Gastrocnemius medialis (tissue), 4 donors: ENCODE measurements at regions not wholly inside any gene's neighbourhood (a gene's known extent, or its start where the extent isn't known, plus 50 kb on each side); places are given as distances from the start of the nearest gene placed in this dataset.

Experiments
- ATAC-seq, 2 donors: fragments of 150-250 bp; one replicate each; pipeline ENCODE4 v1.9.1; 2016
- DNase-seq, 2 donors: peaks; one replicate each; pipeline ENCODE4 v3.0.0-alpha.2; 2019
- H3K27ac ChIP-seq, 4 donors: fragments of 200-600 bp; sonication (generic); 1 replicate in 1 of 4; 2 replicates in 3 of 4; pipeline ENCODE4 v1.5.1; 2016 to 2018; ENCODE audit warnings: mild to moderate bottlenecking in 2 of 4, moderate library complexity in 1 of 4
- H3K27me3 ChIP-seq, 3 donors: fragments of 200-600 bp; sonication (generic) in 2 of 3; 1 replicate in 1 of 3; 2 replicates in 2 of 3; pipeline versions ENCODE4 v1.5.1 to v1.6.0; 2016 to 2019; ENCODE audit warnings: mild to moderate bottlenecking in 1 of 3, moderate library complexity in 1 of 3
- H3K36me3 ChIP-seq, 2 donors: fragments of 200-600 bp; sonication (generic) in 1 of 2; one replicate each; pipeline ENCODE4 v1.5.1; 2017 to 2018
- H3K4me1 ChIP-seq, 2 donors: fragments of 200-600 bp; sonication (generic) in 1 of 2; one replicate each; pipeline ENCODE4 v1.5.1; 2016 to 2017; ENCODE audit warnings: mild to moderate bottlenecking in 2 of 2
- H3K4me3 ChIP-seq, 4 donors: fragments of 200-600 bp; sonication (generic) in 3 of 4; 1 replicate in 1 of 4; 2 replicates in 3 of 4; pipeline ENCODE4 v1.5.1; 2016 to 2019; ENCODE audit warnings: mild to moderate bottlenecking in 2 of 4
- H3K9me3 ChIP-seq, 3 donors: fragments of 200-600 bp; sonication (generic) in 2 of 3; 1 replicate in 1 of 3; 2 replicates in 2 of 3; pipeline ENCODE4 v1.5.1; 2016 to 2019
- CTCF ChIP-seq, 5 experiments: fragments of 450-650 bp in 3 of 5; fragments of 200-600 bp in 2 of 5; sonication (generic) in 2 of 5; IDR thresholded peaks in 4 of 5; conservative IDR thresholded peaks in 1 of 5; 1 replicate in 4 of 5; 2 replicates in 1 of 5; pipeline ENCODE4 v1.5.1; 2016 to 2019; ENCODE audit warnings: antibody characterized with exemption in 5 of 5, mild to moderate bottlenecking in 3 of 5, moderate library complexity in 3 of 5
- POLR2A ChIP-seq, 2 donors: fragments of 450-650 bp; IDR thresholded peaks; one replicate each; pipeline ENCODE4 v1.6.1; 2017; ENCODE audit warnings: antibody characterized with exemption in 2 of 2, mild to moderate bottlenecking in 2 of 2, moderate library complexity in 2 of 2
- in situ Hi-C, 4 donors: fragments of 200-750 bp; cut with MboI; loops; one replicate each; pipeline versions ENCODE4 v1.15.0 to v1.8.0; 2017; ENCODE audit warnings: low sequenced_read_pairs in 4 of 4
- intact Hi-C: fragments of 100-400 bp; cut with DNase I; formaldehyde crosslinking; loops from one replicate; pipeline ENCODE4 v1.15.1; 2023; ENCODE audit warnings: low total_unique reads

GRCh38 chr9:28960602-28961001 lies 1387.3 kb upstream of the C9orf72 start:
- in situ Hi-C loops: no loop called here
- TF ChIP-seq CTCF (IDR thresholded peaks at IDR 0.05 in 4 of 5, conservative IDR thresholded peaks at IDR 0.05 in 1 of 5) (no peak), POLR2A (IDR thresholded peaks at IDR 0.05) (no peak)
- Histone ChIP-seq H3K4me1 (no peaks in the 10 kb centered on the region), H3K9me3 (no peaks in the 10 kb centered on the region), H3K27ac (no peak overlapping the region), H3K36me3 (no peaks in the 10 kb centered on the region), H3K27me3 (no peaks in the 10 kb centered on the region), H3K4me3 (no peak overlapping the region)
- DNase-seq: no peak
- ATAC-seq: no peak
- intact Hi-C loops: no loop called here

GRCh38 chr9:28961623-28962022 lies 1388.3 kb upstream of the C9orf72 start:
- DNase-seq (no peak), ATAC-seq (no peak)
- H3K27me3 ChIP-seq: no peaks in the 10 kb centered on the region
- H3K4me3 ChIP-seq: no peak overlapping the region
- no peak overlapping the region for H3K27ac ChIP-seq
- no peaks in the 10 kb centered on the region for H3K9me3 ChIP-seq
- in situ Hi-C loops (no loop called here), intact Hi-C loops (no loop called here)
- TF ChIP-seq CTCF (IDR thresholded peaks at IDR 0.05 in 4 of 5, conservative IDR thresholded peaks at IDR 0.05 in 1 of 5) (no peak), POLR2A (IDR thresholded peaks at IDR 0.05) (no peak)
- no peaks in the 10 kb centered on the region for H3K4me1 ChIP-seq
- H3K36me3 ChIP-seq: no peaks in the 10 kb centered on the region

GRCh38 chr9:28967226-28967625 lies 1393.9 kb upstream of the C9orf72 start:
- DNase-seq (no peak), ATAC-seq (no peak)
- intact Hi-C loops: no loop called here
- Histone ChIP-seq H3K36me3 (no peaks in the 10 kb centered on the region), H3K4me1 (no peaks in the 10 kb centered on the region), H3K27me3 (no peaks in the 10 kb centered on the region), H3K4me3 (no peak overlapping the region), H3K9me3 (no peaks in the 10 kb centered on the region), H3K27ac (no peak overlapping the region)
- in situ Hi-C loops: no loop called here
- TF ChIP-seq CTCF (IDR thresholded peaks at IDR 0.05 in 4 of 5, conservative IDR thresholded peaks at IDR 0.05 in 1 of 5): no peak

DNA sequence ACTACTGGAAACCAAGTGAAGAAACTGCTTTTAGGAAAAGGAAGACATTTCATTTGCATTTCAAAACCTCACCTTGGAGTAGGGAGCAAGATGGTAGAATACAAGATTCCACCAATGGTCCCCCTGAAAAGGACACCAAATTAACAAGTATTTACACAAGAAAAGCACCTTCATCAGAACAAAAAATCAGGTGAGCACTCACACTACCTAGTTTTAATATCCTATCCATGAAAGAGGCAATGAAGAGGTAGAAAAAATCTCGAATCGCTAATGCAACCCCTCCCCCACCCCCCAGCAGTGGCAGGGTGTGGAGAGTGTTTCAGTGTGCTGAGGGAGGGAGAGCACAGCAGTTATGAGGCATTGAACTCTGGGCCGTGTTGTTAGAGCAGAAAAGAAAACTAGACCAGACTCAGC lies 1397.0 kb upstream of the C9orf72 start:
- Histone ChIP-seq H3K27ac (no peak overlapping the region), H3K9me3 (no peaks in the 10 kb centered on the region), H3K4me3 (no peak overlapping the region), H3K36me3 (no peaks in the 10 kb centered on the region), H3K27me3 (no peaks in the 10 kb centered on the region), H3K4me1 (no peaks in the 10 kb centered on the region)
- TF ChIP-seq POLR2A (IDR thresholded peaks at IDR 0.05) (no peak), CTCF (IDR thresholded peaks at IDR 0.05 in 4 of 5, conservative IDR thresholded peaks at IDR 0.05 in 1 of 5) (no peak)
- in situ Hi-C loops: no loop called here
- intact Hi-C loops: no loop called here
- ATAC-seq (no peak), DNase-seq (no peak)

DNA sequence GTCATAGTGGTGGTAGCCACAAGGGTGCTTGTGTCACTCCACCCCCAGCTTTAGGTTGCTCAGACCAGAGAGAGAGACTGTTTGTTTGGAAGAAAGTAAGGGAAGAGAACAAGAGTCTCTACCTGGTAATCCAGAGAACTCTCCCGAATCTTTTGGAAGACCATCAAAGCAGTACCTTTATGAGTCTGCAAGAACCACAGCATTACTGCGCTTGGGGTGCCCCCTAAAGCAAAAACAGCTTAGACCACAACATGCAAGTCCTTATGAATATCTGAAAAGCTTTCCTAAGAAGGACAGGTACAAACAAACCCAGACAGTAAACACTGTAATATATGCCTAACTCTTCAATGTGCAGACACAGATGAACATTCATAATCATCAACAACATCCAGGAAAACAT lies 1398.6 kb upstream of the C9orf72 start:
- no peak overlapping the region for H3K4me3 ChIP-seq
- H3K9me3 ChIP-seq: no peaks in the 10 kb centered on the region
- TF ChIP-seq POLR2A (IDR thresholded peaks at IDR 0.05): no peak
- TF ChIP-seq CTCF (IDR thresholded peaks at IDR 0.05 in 4 of 5, conservative IDR thresholded peaks at IDR 0.05 in 1 of 5): no peak
- H3K36me3 ChIP-seq: no peaks in the 10 kb centered on the region
- H3K27me3 ChIP-seq: no peaks in the 10 kb centered on the region
- in situ Hi-C loops (no loop called here), intact Hi-C loops (no loop called here)
- H3K27ac ChIP-seq: no peak overlapping the region
- DNase-seq (no peak), ATAC-seq (no peak)
- H3K4me1 ChIP-seq: no peaks in the 10 kb centered on the region
